Astrocyte of the cerebellum (primary cell): ENCODE measurements at regions not wholly inside any gene's neighbourhood (a gene's known extent, or its start where the extent isn't known, plus 50 kb on each side); places are given as distances from the start of the nearest gene placed in this dataset.

Source experiments
- DNase-seq: peaks from one replicate; pipeline ENCODE4 v3.0.0-alpha.2; 2011; ENCODE audit warnings: low read depth
- H3K4me3 ChIP-seq: 2 replicates; pipeline ENCODE4 v1.5.1; 2011; ENCODE audit warnings: mild to moderate bottlenecking, low read depth, low read length, moderate library complexity
- in situ Hi-C: cut with HindIII; loops from 2 replicates; pipeline ENCODE4 v1.10.0; 2017; ENCODE audit warnings: low sequenced_read_pairs
- TF ChIP-seq, protein P1 (sequence below): IDR thresholded peaks from 2 replicates; pipeline ENCODE4 v1.5.1; 2012; ENCODE audit warnings: low read length, low read depth, moderate library complexity, mild to moderate bottlenecking; ENCODE audit errors: missing control alignments

DNA sequence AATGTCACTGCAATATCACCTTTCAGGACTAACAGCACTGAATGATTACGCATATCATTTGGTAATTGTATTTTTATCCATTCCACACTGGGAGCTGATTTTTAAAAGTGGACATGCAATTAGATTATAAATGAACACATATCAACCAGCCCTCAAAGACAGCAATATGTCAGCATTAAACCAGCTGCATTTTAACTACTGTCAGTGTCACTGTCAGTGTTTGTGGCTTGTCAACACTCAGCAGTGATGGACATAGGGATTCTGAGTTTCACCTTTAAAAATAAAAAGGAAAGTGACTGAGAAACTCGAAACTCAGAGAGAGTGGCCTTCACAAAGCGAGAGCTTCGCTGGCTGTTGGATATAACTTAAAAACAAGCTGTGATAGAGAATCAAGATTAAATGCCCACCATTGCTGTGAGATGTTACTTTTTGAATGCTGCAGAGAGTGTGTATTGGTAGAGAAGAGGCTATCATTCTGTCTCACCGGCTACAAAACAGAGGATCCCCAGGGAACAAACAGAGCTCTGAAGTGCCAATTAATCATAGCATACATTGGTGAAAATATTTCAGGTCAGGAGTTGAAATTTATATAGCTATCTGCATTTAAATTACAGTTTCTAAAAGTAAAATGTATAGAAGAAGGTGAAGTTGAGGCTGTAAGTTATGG lies 635.8 kb downstream of the SQOR start:
- TF ChIP-seq, protein P1, sequence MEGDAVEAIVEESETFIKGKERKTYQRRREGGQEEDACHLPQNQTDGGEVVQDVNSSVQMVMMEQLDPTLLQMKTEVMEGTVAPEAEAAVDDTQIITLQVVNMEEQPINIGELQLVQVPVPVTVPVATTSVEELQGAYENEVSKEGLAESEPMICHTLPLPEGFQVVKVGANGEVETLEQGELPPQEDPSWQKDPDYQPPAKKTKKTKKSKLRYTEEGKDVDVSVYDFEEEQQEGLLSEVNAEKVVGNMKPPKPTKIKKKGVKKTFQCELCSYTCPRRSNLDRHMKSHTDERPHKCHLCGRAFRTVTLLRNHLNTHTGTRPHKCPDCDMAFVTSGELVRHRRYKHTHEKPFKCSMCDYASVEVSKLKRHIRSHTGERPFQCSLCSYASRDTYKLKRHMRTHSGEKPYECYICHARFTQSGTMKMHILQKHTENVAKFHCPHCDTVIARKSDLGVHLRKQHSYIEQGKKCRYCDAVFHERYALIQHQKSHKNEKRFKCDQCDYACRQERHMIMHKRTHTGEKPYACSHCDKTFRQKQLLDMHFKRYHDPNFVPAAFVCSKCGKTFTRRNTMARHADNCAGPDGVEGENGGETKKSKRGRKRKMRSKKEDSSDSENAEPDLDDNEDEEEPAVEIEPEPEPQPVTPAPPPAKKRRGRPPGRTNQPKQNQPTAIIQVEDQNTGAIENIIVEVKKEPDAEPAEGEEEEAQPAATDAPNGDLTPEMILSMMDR, result no peak
- in situ Hi-C loops, result no loop called here
- H3K4me3 ChIP-seq, result no peak overlapping the region
- DNase-seq, result no peak

DNA sequence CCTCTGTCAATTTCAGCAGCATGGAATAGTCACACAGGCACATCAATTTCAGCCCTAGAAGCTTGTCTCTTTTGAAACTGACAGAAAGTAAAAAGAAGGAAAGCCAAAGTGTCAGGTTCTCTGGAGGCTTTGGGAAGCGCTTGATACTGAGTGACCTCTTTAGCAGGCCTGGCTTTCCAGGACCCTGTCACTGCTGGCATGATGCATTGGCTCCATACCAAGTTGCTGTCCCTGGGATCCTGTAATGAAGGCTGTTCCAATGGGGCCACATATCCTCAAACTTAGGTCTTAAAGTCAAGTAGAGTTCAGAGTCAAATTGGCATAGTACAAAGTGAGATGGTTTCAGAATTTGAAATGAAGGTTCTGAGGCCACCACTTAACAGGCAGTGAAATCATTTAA lies 640.9 kb downstream of the SQOR start:
- H3K4me3 ChIP-seq, result no peak overlapping the region
- TF ChIP-seq, protein P1, result no peak
- in situ Hi-C loops, result no loop called here
- DNase-seq, result no peak

- TF ChIP-seq, protein P1, result no peak
- no peak for DNase-seq
- in situ Hi-C loops, result no loop called here
Measured at GRCh38 chr15:46277451-46277850, 642.6 kb downstream of the SQOR start.

DNA sequence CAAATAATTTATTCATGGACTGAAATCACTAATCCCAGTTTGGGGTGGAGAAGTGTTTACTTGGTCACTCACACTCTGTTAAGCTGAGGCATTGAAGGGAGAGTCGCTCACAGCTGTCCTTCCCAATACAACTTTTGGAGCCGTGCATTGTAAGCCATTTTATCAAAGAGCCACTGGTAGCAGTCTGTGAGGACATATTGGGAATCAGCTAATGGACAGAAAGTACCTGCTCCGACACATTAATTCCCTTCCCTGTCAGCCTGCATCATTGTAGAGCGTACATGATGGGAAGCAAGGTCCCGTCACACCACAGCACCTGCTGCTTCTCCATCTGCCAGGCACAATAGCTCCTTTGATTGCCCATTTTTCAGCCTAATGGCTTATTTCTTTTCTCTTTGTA lies 643.2 kb downstream of the SQOR start:
- in situ Hi-C loops, result no loop called here

More at GRCh38 chr15:46277451-46277850, 642.6 kb downstream of the SQOR start:
- no peak overlapping the region for H3K4me3 ChIP-seq

GRCh38 chr15:46278486-46279090 lies 643.8 kb downstream of the SQOR start:
- TF ChIP-seq, protein P1, result no peak
- in situ Hi-C loops, result no loop called here
- no peak for DNase-seq

More for the DNA sequence above, 643.2 kb downstream of the SQOR start:
- TF ChIP-seq, protein P1, result no peak
- no peak overlapping the region for H3K4me3 ChIP-seq
- DNase-seq, result no peak

DNA sequence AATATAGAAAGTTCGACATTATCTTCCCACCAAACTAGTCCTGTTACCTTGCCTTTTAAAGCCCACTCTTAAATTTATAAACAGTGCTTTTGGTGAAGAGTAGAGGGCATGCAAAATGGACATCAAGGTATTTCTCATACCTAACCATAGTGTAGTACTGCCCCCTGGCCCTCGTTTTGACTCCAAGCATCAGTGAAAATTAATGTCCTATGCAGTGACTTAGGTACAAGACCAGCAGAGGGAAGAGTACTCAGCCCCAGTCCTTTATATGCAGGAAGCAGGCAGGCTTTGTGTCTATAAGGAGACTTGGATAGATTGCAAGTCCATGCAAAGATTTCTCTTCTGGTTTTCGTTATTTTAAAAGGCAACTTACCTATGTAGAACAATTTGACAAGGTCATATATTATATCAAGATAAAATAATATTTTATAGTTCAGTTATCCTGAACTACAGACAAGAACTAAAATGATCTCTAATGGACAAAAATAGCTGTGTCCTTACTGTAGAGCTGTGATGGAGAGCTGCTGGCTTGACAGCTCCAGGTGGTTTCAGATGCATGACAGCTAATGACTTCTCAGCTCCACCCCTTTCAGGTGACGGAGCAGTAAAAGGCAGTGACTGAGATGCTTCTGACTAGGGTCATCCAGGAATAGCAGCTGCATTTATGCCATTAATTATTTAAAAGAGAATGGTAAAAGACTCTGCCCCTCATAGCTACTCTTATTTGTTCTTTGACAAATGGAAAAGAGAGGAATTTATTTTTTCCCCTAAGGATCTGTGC lies 646.1 kb downstream of the SQOR start:
- no peak overlapping the region for H3K4me3 ChIP-seq
- TF ChIP-seq, protein P1, result no peak
- no peak for DNase-seq
- in situ Hi-C loops, result no loop called here

More at GRCh38 chr15:46278486-46279090, 643.8 kb downstream of the SQOR start:
- no peak overlapping the region for H3K4me3 ChIP-seq
